ENCODE measurements at regions not wholly inside any gene's neighbourhood (a gene's known extent, or its start where the extent isn't known, plus 50 kb on each side); places are given as distances from the start of the nearest gene placed in this dataset.

DNA sequence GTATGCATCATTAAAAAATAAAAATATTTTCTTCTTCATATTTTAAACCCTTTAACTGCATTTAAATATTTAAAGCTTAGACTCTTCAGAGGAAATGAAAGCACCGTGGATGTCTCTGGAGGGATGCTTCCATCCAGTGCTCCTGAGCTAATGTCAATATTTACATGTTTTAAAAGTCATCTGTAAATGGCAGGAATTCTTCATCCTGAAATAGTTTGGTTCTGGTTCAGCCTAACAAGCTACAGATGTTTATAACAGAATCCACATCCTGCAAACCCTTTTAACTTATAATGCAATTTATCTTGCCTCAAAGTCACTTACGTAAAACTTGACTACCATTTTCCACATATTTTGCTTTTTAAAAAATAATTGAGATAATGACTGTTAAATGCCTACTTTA lies 1207.3 kb downstream of the SLC16A7 start:
- DNase-seq (ENCODE audit: low read depth), result no peak
- no peak overlapping the region for H3K4me3 ChIP-seq (ENCODE audit: low read depth, low read length)
- TF ChIP-seq CTCF (IDR thresholded peaks at IDR 0.05; ENCODE audit: control insufficient read depth, extremely low read depth, insufficient read depth), result no peak

DNA sequence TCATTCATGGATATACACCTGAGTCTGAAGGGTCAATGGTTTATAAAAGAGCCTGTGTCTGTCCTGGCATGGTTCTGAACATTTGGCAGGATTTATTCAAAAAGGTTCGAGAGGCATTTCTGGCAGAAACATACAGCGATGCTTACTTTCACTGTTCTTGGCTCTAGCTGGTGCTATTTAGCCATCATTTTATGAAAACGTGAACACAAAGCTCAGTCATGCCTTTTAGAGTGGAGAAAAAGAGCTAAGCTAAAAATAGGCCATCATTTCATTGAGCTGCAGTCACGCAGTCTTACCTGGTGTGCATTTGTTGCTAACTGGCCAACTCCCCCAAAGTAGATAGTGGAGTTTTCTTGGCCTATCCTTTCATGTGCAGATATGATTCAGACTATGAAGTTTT lies 1209.5 kb downstream of the SLC16A7 start:
- TF ChIP-seq CTCF (IDR thresholded peaks at IDR 0.05; ENCODE audit: control insufficient read depth, extremely low read depth, insufficient read depth), result no peak
- H3K4me3 ChIP-seq (ENCODE audit: low read depth, low read length), result no peak overlapping the region
- DNase-seq (ENCODE audit: low read depth), result no peak

GRCh38 chr12:60819794-60820193 lies 1224.0 kb downstream of the SLC16A7 start:
- DNase-seq (ENCODE audit: low read depth), result no peak
- H3K4me3 ChIP-seq (ENCODE audit: low read depth, low read length), result no peak overlapping the region
- no peak for TF ChIP-seq CTCF (IDR thresholded peaks at IDR 0.05; ENCODE audit: control insufficient read depth, extremely low read depth, insufficient read depth)

DNA sequence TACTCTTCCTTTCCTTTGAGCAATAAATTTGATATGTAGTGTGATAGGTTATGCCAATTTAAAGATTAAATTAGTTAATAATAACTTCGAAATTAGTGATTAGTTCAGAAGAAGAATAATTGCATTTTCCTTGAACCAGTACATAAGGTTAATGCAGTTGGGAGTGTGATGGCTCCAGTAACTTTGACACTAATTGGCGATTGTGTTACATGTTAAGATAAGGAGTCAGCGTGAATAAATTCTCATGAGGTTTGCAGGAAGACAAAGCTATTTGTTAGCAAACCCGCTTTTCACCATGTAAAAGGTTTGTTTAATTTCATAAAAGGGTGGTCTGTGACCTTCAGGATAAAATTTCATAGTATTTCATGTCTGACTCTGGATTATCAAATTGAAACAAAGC lies 1226.8 kb downstream of the SLC16A7 start:
- DNase-seq (ENCODE audit: low read depth), result no peak
- TF ChIP-seq CTCF (IDR thresholded peaks at IDR 0.05; ENCODE audit: control insufficient read depth, extremely low read depth, insufficient read depth), result no peak
- no peak overlapping the region for H3K4me3 ChIP-seq (ENCODE audit: low read depth, low read length)

DNA sequence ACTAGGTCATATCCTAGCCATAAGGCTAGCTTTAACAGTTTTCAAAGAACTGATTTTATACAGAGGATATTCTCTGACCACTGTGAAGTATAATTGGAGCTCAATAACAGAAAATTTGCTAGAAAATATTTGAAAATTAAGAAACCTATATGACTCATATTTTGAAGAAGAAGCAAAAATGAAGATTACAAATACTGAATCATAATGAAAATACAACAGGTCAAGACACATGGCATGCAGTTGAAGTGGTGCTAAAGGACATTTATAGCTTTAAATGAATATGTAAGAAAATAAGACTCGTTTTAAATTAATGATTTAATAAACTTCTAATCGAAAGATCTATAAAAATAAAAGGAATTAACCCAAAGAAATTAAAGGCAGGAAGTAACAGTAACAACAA lies 1234.6 kb downstream of the SLC16A7 start:
- TF ChIP-seq CTCF (IDR thresholded peaks at IDR 0.05; ENCODE audit: control insufficient read depth, extremely low read depth, insufficient read depth), result no peak
- DNase-seq (ENCODE audit: low read depth), result no peak
- no peak overlapping the region for H3K4me3 ChIP-seq (ENCODE audit: low read depth, low read length)

DNA sequence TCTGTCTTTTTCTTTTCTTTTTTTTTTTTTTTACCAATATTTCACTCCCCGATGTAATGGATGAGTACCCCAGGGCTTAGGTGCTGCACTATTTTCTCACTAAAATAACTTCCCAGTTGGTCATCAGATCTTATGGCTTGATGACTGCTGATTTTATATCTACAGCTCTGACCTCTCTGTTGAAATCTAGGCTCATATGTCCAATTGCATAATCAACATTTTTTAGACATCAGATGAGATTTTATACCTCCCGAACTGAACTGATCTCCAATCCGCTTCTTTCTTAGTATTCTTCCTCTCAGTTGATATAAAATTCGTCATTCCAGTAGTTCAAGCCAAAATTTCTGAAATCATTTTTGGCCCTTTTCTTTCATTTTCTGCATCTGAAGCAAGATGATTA lies 1236.5 kb downstream of the SLC16A7 start:
- no peak for DNase-seq (ENCODE audit: low read depth)
- H3K4me3 ChIP-seq (ENCODE audit: low read depth, low read length), result no peak overlapping the region
- no peak for TF ChIP-seq CTCF (IDR thresholded peaks at IDR 0.05; ENCODE audit: control insufficient read depth, extremely low read depth, insufficient read depth)

DNA sequence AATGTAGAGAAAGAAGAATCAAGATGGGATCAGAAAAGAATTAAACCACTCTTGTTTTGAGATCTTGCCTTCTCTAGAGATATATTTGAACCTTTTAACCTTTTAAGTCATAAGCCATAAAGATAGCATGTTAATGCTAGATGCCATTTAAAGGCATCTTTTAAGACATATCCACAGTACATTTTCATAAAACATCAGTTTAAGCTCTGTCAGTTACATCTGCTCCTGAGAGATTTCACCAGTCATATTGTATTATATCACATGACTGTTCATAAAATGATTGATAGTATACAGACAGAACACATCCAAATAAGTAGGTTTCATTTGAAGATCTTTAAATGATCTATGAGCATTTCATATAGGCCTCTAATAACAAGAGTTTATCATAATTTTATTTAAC lies 1238.5 kb downstream of the SLC16A7 start:
- no peak for TF ChIP-seq CTCF (IDR thresholded peaks at IDR 0.05; ENCODE audit: control insufficient read depth, extremely low read depth, insufficient read depth)
- H3K4me3 ChIP-seq (ENCODE audit: low read depth, low read length), result no peak overlapping the region
- DNase-seq (ENCODE audit: low read depth), result no peak
